ENCODE measurements at regions not wholly inside any gene's neighbourhood (a gene's known extent, or its start where the extent isn't known, plus 50 kb on each side); places are given as distances from the start of the nearest gene placed in this dataset.

GRCh38 chr13:66033924-66034323 lies 1196.2 kb downstream of the PCDH9 start:
- TF ChIP-seq YY1 (IDR thresholded peaks at IDR 0.05; ENCODE audit: insufficient read depth, insufficient read length) (no peak), ZNF274 (IDR thresholded peaks at IDR 0.05; ENCODE audit: low read depth, low read length) (no peak), SUZ12 (IDR thresholded peaks at IDR 0.05; ENCODE audit: extremely low read depth, insufficient read depth, insufficient read length) (no peak)
